LNCaP clone FGC (cell line): ENCODE measurements at regions not wholly inside any gene's neighbourhood (a gene's known extent, or its start where the extent isn't known, plus 50 kb on each side); places are given as distances from the start of the nearest gene placed in this dataset.

Source experiments
- DNase-seq: peaks from one replicate; pipeline ENCODE4 v3.0.0-alpha.2; 2011; ENCODE audit warnings: low read depth
- H3K4me3 ChIP-seq: 2 replicates; pipeline ENCODE4 v1.5.1; 2011; ENCODE audit warnings: mild to moderate bottlenecking, low read depth, low read length, control low read depth
- CTCF ChIP-seq: IDR thresholded peaks from 2 replicates; pipeline ENCODE4 v1.5.1; 2012; ENCODE audit warnings: mild to moderate bottlenecking; ENCODE audit not compliant: control insufficient read depth, insufficient read depth; ENCODE audit errors: extremely low read depth

GRCh38 chr5:99702565-99702964, 773.8 kb upstream of the CHD1 start:
- DNase-seq: no peak
- no peak overlapping the region for H3K4me3 ChIP-seq
- TF ChIP-seq CTCF: no peak

GRCh38 chr5:99694884-99695283, 766.1 kb upstream of the CHD1 start:
- TF ChIP-seq CTCF: no peak
- no peak overlapping the region for H3K4me3 ChIP-seq
- no peak for DNase-seq

- H3K4me3 ChIP-seq: no peak overlapping the region
- TF ChIP-seq CTCF: no peak
- DNase-seq: no peak
These were observed 757.7 kb upstream of the CHD1 start for GRCh38 chr5:99686538-99686937.

GRCh38 chr5:99675974-99676373, 747.2 kb upstream of the CHD1 start:
- no peak for DNase-seq
- TF ChIP-seq CTCF: no peak
- no peak overlapping the region for H3K4me3 ChIP-seq

- no peak for DNase-seq
- no peak overlapping the region for H3K4me3 ChIP-seq
- no peak for TF ChIP-seq CTCF
These were observed 745.3 kb upstream of the CHD1 start for GRCh38 chr5:99674101-99674500.

- no peak for DNase-seq
- no peak overlapping the region for H3K4me3 ChIP-seq
- no peak for TF ChIP-seq CTCF
These were observed 736.2 kb upstream of the CHD1 start for GRCh38 chr5:99664972-99665371.

- DNase-seq: no peak
- TF ChIP-seq CTCF: no peak
- H3K4me3 ChIP-seq: no peak overlapping the region
These were observed 722.5 kb upstream of the CHD1 start for GRCh38 chr5:99651298-99651697.
